ENCODE measurements at regions not wholly inside any gene's neighbourhood (a gene's known extent, or its start where the extent isn't known, plus 50 kb on each side); places are given as distances from the start of the nearest gene placed in this dataset.

DNA sequence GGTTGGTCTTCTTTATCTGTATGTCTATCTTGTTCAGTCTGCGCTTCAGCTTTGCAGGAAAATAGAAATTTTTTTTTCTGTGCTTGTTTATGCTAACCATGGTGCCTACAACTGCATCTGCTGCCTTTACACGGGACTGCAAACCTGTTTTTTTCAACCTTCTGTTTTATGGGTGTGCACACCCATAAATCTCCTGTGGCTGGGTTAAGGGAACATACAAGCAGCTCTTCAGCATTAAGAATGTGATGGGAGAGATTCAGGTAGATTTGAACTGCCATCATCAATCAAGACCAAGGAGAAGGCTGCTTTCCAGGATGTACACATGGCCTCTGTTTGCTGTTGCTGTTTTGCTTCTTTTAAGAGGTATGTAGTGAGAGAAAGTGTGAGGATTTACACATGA is 502.9 kb downstream of the ANKRD50 start:
- TF ChIP-seq GATA2 (IDR thresholded peaks at IDR 0.05; ENCODE audit: low read depth, low read length) (no peak), GATA3 (IDR thresholded peaks at IDR 0.05; ENCODE audit: low read depth, low read length) (no peak)

Measured in SH-SY5Y (cell line).